Mesenteric fat pad (tissue), 1 donor: ENCODE measurements at regions not wholly inside any gene's neighbourhood (a gene's known extent, or its start where the extent isn't known, plus 50 kb on each side); places are given as distances from the start of the nearest gene placed in this dataset.

Experiments
- DNase-seq: peaks from one replicate; pipeline ENCODE4 v3.0.0-alpha.2; 2020; ENCODE audit warnings: low spot score
- donor health status: DM: yes; HTN: yes; CAD: no.

DNA sequence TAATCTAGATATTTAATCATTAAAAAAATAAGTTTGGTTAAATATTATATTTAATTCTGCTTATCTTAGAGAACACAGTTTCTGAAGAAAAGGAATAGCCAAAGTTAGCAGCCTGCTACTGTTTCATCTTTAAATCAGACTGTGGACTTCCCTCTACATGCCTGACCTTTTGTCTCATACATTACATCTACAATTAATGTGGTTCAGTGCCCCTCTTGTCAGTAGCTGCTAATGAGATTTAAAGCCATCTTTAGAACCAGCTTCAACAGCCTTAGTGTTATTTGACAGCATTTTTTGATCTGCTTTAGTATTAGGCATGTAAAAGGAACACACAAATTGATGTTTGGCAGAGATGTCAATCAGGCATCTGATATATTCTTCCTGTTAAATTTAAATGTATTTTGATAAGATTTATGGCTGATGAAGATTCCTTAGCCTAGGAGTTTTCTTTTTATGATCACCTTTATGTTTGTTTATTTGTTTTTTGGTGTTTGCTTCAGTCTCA lies 1925.8 kb upstream of the PRR20A start:
- no peak for DNase-seq

DNA sequence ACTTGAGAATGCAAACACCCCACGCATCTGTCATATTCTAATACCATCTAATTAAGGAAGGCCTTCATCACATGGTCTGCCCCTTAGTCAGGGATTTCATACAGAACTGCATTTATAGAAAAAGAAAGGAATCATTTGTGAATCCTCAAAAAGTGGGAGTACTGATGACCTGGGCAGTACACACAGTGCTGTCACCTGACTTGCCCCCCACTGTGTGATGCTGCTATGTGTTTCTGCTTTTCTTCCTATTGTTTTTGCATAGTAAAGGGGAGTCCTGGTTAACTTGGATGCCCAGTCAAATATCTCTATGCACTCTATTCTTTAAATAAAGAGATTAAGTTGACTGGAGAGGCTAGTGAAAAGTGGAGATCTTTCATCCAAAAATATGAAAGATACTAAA lies 1921.2 kb upstream of the PRR20A start:
- no peak for DNase-seq

DNA sequence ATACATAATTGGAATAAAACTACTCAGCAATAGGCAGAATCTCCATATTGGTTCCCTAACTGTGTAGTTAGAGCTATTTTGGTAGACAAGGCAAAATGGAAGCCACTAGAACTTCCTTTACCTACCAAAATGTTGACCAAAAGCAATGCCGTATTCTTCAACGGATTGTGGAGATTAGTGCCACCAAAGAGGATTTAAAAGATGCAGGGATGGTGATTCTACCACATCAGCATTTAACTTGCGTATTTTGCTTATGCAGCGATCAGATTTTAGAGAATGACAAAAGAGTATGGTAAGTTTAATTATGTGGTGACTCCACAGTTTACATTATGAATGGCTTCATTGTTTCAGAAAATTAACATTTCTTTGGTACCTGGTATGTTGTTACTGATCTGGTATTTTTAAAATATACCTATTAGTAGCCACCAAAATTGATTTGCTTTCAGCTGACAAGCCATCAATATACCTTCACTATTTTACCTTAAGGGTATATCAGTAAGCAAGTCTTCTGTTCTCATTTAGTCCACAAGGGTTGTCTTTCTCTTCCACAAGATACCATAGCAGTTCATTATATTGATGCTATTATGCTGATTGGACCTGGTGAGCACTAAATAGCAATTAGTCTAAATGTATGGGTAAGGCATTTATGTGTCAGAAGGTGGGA lies 1910.7 kb upstream of the PRR20A start:
- DNase-seq, result no peak

DNA sequence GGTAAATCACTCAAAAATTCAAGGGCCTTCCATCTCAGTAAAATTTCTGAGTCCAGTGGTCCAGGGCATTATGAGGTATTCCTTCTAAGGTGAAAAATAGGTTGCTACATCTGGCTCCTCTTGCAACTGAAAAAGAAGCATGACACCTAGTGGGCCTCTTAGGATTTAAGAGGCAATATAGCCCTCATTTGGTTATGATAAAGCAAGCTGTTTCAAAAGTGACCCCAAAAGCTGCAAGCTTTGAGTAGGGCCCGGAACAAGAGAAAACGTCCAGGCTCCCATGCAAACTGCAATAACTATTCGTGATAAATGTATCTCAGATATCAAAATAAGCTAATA lies 1910.2 kb upstream of the PRR20A start:
- DNase-seq, result no peak

DNA sequence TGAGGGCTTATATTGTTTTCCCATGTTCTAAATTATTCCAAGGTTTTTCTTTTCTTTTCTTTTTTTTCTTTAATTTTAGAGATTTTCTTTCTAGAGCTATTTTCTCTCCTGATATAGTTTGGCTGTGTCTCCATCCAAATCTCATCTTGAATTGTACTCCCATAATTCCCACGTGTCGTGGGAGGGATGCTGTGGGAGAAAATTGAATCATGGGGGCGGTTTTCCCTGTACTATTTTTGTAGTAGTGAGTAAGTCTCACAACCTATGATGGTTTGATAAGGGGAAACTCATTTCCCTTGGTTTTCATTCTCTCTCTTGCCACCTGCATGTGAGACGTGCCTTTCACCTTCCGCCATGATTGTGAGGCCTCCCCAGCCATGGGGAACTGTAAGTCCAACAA lies 1906.4 kb upstream of the PRR20A start:
- no peak for DNase-seq

DNA sequence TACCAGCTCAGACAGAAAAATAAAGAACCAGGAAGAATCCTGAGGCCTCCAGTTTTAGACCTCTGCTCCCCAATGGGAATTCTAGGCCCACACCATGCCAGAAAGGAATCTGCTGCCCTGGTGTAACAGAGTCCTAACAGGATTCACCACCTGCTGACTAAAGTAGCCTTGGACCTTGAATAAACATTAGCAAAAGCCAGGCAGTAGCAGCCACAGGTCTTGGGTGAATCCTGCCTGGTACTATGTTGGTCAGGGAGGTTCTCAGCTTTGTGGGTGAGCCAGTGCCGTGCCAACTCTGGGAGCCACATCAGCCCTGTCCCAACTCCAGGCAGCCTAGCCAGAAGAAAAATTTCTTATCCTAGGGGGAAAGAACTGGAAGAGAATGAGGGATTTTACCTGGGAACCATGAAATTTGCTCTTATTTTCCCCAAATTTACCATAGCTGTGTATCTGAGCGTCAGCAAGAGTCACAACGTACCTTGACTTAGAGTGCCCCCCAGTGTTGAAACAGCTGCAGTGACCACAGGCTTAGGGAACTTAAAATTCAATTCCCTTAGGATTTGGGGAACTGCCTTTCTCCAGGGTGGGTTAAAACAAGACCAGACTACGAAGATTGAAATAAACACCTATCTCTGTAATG lies 1895.6 kb upstream of the PRR20A start:
- no peak for DNase-seq

DNA sequence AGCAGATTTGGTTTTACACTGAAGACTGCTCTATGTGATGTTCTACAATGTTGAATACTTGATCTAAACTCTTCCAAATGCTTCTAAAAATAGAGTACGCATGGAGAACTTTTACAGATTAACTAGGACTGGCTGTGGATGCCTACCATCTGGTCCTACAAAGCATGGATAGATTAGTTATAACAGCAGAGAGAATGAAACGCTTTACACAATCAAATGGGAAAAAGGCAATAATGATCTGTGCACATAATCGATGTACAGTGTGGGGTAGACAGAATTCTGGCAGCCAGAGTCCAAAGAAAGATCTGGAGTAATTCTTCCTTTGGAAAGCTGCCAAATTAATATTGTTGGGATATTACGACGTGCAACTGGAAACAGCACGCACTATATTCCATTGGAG lies 1885.5 kb upstream of the PRR20A start:
- no peak for DNase-seq

DNA sequence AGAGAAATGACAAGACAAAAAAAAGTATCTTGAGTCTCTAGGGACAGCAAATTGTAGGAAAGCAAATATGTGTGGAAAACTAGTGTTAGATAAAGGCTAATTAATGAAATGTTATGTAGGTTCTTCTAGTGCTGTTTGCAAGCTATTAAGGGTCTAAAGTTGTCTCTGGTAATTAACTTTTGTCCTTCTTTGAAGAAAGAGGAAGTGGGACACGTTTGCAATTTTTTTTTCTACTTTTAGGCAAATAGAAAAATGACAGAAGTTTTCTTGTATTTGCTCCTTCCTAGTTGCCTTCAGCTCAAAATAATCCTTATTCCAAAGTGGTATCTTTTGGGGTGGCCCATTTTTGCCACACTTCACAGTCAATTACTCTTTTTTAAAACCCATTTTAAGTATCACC lies 1877.7 kb upstream of the PRR20A start:
- DNase-seq, result no peak

DNA sequence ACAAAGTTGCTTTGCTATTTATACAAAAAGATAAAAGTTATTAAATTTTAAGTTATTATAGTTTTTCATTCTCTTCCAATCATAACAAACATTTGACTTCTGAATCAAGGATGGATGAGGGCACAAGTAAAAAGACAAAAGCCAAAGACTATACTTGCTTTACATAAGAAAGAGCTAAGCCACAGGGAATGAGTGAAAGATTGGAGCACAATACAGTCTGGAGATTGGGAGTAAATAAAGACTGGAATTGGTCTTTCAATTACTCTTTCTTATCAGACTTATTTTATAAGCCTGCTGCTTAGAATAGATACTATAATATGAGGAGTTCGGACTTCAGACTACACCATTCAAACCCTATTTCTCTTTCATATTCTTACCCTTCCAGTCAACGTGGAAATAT lies 1874.1 kb upstream of the PRR20A start:
- no peak for DNase-seq

DNA sequence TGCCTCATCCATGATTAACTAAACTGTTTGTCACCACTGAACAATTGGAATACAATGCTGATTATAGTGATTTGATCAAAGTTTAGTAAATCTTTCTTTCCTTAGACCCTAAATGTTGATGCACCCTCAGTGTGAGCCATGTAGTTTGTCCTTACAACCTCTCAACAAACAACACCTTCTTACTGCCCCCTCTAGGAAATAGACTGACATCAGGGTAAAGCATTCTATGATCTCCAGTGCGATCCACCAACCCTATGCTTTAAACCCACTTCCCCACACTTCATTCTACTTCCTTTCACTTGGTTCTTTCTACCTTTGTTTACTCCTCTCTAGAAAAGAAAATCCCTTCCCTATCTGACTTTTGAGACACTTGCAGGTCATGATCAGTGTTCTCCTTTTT lies 1842.5 kb upstream of the PRR20A start:
- DNase-seq, result no peak

DNA sequence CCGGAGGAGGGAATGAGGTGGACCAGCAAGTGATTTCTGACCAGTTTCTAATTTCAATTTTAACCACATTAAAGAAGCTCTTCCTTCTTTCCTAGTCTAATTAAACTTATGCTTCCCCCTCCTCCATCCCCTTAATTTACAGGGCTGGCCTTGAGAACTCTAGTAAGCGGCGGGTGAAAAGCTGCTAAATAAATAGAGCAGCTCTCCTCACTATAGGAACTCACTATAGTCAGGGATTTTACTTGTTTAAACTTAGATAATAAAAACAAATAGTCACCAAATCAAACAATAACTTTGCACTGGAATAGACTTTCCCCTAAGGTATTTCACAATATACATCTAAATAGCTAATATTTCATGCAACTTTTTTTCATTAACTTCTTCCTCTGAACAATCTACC lies 1838.2 kb upstream of the PRR20A start:
- no peak for DNase-seq

DNA sequence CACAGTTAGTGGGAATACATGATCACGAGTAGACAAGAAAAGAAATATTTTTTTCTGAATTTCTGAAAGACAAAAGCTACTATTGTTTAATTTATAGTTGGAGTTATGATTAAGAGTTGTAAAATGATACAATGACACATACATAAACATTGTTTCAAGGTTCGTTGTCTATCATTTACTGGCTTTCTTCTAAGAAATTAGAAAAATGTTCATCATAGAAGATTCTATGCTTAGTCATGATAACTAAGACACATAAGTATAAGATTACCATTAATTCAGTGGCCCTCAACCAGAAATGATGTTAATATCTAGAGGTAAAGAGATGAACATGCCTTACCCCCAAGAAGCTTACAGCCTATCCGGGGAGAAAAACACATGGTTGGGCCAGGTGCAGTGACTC lies 1832.8 kb upstream of the PRR20A start:
- DNase-seq, result no peak

DNA sequence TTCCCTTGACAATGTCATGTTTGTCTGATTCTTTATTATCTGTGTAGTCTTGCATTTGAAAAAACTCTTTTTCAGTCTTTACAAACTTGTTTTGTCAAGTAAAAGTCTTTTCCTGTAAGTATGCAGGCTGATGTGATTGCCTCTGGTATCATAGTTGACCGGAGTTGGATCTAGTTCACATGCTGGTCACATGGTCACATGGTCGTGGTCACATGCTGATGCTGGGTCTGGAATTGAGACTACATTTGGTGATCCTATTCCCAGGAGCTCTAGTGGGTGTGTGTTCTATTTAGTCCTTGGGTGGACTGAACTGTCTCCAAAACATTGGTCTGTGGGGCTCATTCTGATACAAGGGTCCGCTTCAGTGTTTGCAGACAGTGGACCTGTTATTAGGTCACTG lies 1798.8 kb upstream of the PRR20A start:
- DNase-seq, result no peak

DNA sequence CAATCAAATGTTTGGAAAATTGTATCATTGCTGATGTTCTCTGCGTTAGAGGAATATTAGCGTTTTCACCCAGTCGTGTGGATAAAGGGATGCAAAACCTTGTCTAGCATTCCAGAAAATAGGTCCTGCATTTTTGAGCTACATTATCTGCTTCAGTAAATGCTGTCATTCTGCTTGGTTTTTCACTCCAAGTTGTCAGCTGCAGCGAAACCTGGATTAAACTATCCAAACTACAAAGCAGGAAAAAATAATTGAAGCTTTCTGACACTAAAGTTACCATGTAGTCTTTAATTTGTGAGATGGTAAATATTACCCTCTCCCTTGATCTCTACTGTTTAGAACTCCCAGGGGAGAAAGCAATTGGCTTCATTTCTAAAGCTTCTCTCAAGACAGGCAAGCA lies 1795.5 kb upstream of the PRR20A start:
- no peak for DNase-seq

DNA sequence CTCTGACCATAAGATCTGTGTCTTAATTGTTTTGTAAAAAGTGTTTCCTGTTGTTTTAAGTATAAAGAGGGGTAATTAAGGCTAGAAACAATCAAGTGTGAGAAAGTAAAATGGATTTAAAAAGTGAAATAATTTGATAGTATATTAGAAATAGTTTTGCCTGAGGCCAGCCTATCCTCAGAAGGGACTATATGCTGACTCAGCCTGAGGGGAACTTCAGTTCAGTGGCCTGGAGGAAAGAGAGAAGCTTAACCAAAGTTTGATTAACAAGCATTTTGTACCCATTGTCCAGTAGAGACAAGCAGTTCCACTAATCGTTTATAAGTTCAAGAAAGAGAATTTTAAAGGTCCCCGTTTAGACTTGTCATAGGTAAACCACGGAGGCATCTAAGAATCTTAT lies 1793.2 kb upstream of the PRR20A start:
- no peak for DNase-seq

DNA sequence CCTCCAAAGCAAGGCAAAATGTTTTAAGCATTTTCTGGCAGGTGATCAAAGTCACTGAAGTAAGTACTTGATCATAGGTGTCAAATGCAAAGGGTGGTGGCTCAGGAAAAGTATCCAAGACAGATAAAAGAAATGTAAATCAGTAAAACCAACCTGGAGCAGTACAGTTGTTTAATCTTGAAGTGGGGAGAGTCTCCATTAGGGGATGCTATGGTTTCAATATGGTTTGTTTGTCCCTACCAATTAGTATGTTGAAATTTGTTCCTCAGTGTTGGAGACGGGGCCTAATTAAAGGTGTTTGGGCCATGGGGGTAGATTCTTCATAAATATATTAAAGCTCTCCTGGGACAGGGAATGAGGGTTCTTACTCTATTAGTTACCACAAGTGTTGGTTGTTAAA lies 1781.7 kb upstream of the PRR20A start:
- DNase-seq, result no peak

DNA sequence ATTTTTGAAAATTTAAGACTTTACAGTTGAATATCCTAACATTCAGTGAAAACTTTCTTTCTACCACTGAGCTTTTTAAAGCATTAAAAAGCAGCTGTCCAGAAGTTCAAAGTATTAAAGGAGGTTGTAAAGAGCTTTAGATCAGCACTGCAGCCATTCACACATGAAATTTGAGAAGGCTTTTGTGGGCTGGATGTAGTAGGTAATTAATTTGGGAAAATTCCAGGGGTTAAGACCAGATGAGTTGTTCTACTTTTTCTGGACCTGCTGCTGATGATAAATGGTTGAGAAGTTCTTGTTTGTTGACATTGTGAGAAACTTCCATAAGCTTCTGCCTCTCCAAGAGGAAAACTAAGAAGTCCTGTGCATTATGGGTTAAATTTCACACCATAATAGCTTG lies 1779.6 kb upstream of the PRR20A start:
- no peak for DNase-seq

DNA sequence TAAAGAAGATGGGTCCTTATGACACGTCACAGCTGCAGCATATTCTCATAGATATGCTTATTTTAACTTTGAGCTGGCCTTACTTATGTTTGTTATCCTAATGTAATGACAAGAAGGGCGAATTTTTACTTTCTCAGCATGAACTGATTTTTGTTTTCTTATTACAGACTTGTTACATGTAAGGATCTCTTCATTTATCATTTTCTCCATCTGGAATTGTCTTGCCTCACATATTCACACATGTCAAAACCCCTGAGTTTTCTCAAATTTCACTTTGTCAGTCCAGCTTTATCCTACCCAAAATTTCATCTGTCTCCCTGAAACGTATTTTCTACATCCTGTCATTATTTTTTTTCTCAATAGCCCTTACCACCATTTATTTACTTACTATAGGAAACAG lies 1774.0 kb upstream of the PRR20A start:
- DNase-seq, result no peak

DNA sequence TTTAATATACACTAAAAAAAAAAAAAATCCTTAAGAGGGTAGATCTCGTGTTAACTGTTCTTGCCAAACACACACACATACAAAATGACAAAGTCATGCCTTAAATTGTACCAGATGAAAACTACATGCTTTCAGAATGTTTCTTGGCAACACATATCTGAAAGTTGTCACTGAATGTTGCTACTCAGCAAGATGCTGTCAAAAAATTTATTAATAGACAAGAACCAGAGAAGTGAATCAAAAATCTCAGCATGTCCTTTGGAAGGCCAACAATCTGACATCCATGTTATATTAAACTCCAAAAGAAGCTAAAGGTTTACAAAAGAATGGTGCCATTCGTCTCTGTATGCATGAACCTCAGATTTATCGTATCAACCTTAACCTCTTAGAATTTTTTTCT lies 1746.2 kb upstream of the PRR20A start:
- DNase-seq, result no peak

DNA sequence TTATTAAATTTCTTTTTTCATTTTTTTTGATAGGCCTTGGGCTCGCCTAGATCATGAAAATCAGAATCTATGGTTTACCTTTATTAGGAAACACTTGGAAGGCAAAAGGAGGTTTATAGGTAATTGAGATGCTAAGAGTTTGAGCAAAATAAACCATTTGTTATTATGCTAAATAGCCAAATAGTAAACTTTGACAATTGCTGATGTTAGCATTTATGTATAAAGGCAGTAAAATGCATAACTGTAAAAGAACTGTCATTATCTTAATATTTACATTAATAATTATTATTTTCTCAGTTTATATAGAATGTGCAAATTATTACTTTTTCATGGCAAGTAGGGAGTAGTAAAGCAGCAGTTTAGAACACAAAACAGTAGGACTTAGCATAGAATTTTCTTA lies 1737.8 kb upstream of the PRR20A start:
- DNase-seq, result no peak

DNA sequence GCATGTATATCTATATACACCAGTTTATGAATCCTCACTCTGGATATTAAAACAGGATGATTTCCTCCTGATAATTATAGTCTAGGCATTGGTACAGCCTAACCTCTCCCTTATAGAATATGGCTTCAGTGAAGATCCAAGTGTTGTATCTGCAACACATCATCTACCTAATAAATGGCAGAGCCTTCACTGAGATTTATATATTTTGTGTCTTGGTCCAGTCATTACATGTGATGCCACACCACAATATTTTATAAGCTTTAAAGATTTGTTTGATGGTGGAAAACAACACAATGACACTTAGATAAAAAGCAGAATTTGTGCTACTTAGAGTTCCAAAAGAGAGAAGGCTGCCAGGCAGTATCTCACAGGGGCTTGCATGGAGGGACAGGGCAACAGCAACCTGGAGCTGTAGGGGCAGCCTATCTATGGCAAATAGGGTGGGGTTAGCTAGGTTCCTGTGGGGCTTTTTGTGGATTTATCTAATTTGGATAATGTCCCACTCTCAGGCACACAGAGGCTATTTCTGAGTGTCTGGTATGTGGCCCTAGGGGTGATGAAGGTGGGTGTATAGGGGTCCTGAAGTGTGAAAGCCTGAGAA lies 1736.7 kb upstream of the PRR20A start:
- no peak for DNase-seq

DNA sequence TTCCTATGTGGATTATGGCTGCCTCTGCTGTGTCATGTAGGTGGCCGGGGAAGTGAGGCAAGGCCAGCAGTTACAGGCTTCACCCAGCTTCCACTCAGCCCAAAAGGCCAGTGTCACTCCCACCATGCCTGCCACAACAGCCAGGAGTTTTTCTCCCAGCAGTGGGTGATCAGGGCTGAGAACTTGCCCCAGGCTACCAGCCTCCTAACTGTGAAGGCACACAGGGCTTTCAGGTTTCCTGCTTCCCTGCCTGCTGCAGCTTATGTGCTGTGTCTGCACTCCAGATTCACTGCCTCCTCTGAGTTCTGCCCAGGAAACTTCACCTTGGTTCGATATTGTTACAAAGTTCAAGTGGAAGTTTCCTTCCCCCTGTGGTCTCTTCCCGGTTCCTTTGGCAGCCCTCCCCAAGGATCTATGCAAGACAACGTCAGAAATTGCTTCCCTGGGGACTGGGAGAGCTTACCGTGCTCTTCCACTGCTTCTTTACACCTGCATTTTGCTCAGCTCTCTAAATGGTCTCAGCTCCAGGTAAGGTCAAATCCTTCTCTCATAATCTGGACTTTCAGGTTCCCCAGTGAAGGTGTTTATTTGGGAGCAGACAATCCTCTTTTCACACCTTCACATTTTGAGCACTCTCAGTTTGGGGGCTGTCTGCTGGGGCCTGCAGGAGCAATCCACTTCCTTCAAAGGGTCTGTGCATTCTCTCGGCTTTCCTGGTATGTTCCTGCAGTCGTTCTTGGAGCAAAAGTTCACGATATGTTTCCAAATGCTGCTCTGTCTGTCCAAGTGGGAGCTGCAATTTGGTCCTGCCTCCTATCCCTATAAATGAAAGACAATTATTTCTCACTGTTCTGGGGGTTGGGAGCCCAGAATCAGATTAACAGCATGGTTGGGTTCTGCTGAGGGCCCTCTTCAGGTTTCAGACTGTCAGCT lies 1730.1 kb upstream of the PRR20A start:
- no peak for DNase-seq
